NAMALWA (cell line): ENCODE measurements at regions not wholly inside any gene's neighbourhood (a gene's known extent, or its start where the extent isn't known, plus 50 kb on each side); places are given as distances from the start of the nearest gene placed in this dataset.

ENCODE experiments used
- DNase-seq: peaks from one replicate; pipeline ENCODE4 v3.0.0-alpha.2; 2015; ENCODE audit warnings: low spot score

DNA sequence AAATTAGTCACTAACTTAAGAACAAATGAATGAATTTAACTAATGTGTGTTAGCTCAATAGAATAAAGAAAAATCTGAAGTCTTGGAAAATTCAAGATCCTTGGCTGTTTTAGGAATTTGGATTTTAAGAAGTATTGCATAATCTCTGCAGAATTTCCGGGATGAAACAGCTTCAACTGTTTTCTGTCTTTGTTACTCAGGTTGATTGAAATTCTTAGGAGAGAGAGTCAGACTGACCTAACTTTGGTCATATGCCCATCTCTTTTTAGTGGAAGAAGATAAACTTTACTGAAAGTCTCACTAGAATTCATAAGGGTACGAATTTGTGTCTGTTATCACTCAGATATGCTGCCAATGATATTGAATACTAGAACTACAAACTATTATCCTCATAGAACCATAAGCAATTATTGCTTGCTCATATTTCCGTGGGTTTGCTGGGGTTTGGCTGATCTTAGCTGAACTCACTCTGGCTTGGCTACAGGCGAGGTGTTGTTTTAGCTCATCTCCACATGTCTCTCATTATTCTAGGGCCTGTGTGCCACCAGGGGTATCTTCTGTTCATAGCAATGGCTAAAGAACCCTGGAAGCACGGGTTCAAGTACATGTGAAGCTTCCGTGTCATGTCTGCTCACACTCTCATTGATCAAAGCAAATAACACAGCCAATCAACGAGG lies 257.4 kb upstream of the NOVA1 start:
- DNase-seq = no peak

GRCh38 chr14:26856876-26857518 lies 259.2 kb upstream of the NOVA1 start:
- DNase-seq = no peak

GRCh38 chr14:26859483-26859882 lies 261.6 kb upstream of the NOVA1 start:
- DNase-seq = no peak

DNA sequence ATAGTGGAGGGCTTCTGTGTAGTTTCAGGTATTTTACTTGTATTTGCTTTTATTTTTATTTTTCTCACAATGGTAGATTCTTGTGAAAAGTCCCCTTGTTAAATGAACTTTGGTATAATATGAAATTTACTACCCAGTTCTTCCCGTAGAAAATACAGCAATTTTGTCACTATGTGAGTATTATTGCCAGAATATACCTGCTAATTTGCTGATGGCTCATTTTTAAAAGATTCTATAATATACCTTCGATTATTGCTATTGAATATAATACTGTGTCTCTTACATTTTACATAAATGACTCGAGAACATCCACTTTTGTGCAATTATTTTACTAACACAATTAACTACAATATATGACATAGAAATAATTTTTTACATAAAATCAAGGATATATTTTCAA lies 262.3 kb upstream of the NOVA1 start:
- DNase-seq = no peak

GRCh38 chr14:26863736-26864135 lies 265.9 kb upstream of the NOVA1 start:
- DNase-seq = no peak

DNA sequence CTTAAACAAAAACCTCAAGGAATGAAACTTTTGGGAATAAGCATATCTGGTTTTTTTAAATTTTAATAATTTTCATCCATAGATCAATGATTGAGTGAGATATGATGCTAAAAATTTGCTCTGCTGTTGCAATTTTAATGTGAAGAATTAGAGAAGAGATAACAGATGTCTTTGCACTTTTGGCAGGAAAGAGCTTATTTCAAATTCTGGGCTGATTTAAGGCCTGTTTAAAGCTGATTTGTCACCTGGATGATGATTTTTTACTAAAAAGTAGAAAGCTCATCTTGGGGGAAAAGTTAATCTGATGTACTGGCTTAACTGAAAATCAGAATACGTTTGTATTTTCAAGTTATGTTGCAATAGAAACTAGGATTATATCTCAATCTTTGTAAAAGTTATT lies 268.9 kb upstream of the NOVA1 start:
- no peak for DNase-seq

- DNase-seq = no peak
These were observed 269.4 kb upstream of the NOVA1 start for GRCh38 chr14:26867171-26867757.

- no peak for DNase-seq
These were observed 272.3 kb upstream of the NOVA1 start for GRCh38 chr14:26870096-26870495.

GRCh38 chr14:26870722-26871617 lies 273.1 kb upstream of the NOVA1 start:
- DNase-seq = no peak

DNA sequence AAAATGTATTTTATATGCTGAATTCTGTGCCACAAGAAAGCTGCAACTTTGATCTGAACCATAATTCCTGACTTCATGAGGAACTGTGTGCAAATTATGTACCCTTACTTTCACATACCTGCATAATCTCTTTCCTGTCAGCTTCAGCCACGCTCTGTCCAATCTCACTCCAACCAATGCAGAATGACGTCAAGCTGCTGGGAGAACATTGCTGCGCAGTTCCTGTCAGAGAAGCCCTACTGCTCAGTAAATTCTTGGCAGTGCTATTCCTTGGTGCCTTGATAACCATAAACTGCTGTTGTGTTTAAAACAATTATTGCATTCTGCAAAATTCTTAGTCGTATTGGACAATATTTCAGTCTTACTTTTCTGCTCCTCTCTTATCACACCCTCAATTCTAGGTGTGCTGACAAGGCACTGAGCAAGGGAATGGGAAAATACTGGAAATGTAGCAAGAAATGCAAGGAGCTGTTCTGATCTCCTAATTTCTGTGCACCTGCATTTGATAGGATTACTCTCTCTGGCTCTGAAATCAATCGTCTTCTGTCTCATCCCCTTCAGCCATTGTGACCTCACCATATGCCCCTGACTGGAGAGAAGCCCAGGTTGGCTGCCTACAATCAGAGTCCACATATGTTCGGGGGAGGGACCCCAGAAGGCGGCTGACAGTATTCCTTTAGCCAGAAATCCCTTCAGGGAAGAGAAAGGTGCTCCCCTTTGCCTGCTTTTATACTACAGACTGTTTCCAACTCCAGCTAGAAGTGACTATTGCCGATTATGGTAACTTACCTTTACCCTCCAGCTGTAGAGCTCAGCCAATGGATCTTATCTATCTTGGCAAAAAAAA lies 274.9 kb upstream of the NOVA1 start:
- no peak for DNase-seq

- no peak for DNase-seq
These were observed 275.6 kb upstream of the NOVA1 start for GRCh38 chr14:26873362-26873960.

GRCh38 chr14:26887847-26888246 lies 290.0 kb upstream of the NOVA1 start:
- no peak for DNase-seq

DNA sequence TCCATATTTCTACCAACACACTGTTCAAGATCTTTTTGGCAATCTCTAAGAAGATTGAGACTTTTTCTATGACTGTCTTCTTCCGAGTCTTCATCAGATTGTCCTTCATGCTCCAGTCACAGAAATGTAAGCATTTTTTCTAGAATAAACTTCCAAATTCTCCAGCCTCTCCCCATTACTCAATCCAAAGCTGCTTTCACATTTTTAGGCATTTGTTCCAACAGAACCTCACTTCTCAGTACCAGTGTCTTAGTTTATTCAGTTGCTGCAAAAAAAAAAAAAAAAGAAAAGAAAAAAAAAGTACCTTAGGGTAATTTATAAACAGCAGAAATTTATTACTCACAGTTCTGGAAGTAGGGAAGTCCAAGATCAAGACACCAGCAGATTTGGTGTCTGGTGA lies 290.8 kb upstream of the NOVA1 start:
- DNase-seq = no peak

- DNase-seq = no peak
These were observed 298.6 kb upstream of the NOVA1 start for GRCh38 chr14:26896447-26896846.

DNA sequence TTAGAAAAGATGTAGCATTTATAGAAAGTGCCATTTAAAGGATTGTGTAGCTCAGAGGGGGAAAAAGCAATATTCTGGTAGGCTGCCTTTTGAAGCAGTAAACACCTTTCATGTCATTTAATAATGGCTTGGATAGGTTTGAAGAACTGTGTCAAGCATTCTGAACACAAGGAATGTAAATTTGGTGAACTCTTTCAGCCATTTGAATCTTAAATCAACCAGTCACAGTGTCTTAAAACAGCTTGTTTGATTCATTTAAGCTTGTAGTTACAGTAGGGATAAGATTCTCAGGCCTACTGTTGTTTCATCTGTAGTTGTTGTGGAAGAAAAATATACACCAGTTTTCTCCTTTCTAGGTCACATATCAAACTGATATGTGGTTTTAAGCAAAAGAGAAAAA lies 299.4 kb upstream of the NOVA1 start:
- no peak for DNase-seq

DNA sequence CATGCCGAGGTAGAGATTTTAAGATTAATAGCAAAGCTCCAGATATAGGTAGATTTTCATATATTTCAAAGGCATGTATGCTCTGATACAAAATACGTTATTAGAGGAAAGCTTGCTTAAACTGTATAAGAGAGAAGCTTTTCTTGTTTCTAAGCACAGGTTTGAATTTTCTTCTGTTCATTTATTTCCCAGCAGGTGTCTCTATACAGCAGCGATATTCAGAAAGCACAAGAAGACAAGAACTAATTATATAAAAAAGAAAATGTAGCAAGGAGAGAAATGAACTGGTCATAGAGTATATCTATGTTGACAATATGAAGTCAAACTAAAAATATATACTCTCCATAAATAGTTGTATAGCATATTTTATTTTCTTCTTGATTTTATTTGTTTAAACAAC lies 307.4 kb upstream of the NOVA1 start:
- no peak for DNase-seq

- no peak for DNase-seq
These were observed 316.0 kb upstream of the NOVA1 start for GRCh38 chr14:26913786-26914185.

DNA sequence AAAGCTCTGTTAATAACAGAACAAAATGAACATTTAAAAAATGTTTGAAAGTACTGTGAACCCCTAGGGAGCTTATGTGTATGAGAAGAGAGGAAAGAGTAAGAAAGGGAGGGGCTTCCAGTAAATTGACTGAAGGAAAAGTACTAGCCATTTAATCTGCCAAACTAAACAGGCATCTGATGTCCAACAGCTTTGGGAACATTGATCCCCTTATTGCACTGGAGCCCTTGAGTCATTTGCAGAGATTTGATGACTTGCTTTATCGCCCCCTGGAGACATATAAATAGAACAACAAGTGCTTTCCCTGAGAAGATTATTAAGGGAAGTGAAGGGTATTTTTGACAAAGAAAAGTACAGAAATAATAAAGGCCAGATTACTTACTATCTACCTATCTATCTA lies 319.3 kb upstream of the NOVA1 start:
- DNase-seq = peak; percentile 26

- no peak for DNase-seq
These were observed 328.2 kb upstream of the NOVA1 start for GRCh38 chr14:26925876-26926584.

GRCh38 chr14:26926585-26926984 lies 328.8 kb upstream of the NOVA1 start:
- no peak for DNase-seq

DNA sequence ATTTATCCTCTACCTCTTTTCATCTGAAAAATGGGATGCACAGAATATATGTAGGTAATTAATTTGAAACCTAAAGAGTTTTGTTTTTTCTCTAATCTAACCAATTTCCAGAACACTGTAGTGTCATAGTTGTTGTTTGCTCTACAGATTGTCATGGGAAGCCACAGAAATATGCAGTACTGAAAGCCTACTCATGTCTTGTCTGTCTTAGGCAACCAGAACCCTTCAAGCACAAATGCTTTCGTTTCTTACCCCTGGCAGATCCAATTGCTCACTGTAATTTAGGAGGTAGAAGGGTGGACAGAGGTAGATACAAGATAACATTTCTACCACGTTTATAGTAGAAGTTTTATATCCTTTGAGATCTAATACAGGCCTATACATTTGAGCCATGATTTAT lies 330.2 kb upstream of the NOVA1 start:
- DNase-seq = no peak
